ENCODE measurements at regions not wholly inside any gene's neighbourhood (a gene's known extent, or its start where the extent isn't known, plus 50 kb on each side); places are given as distances from the start of the nearest gene placed in this dataset.
"Not testable (repeated sequence)": the region's sequence is repeated elsewhere in the genome, so short reads cannot be mapped to it uniquely, and the experiment has no call there.

DNA sequence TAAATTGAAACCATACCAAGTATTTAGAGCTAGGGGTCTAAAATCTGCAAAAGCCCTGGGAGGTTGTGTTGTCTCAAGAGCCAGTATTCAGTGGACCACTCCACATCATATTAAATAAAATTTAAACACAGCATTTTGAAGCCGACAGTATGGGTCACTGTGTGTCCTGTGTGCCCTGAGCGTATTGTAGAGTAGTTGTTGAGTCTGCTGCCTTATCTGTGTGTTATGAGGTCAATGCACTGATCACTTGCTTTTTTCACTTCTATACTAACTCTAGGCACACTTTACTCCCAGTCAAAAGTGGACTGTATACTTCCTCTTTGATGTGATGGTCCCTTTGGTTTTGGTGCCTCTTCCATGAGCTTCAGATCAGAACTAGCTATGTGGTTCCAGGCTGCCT is 81.9 kb downstream of the PPIAL4C start:
- not testable (repeated sequence) for H3K36me3 ChIP-seq; H3K27ac ChIP-seq; H3K9me3 ChIP-seq; H3K27me3 ChIP-seq; DNase-seq (ENCODE audit: low spot score in 2 of 2); H3K4me1 ChIP-seq; H3K4me3 ChIP-seq
- WGBS, 2 donors, result 94 to 100% methylated on average over 2 of the region's 2 CpGs

- H3K9me3 ChIP-seq; H3K27me3 ChIP-seq; H3K4me1 ChIP-seq; H3K27ac ChIP-seq; H3K4me3 ChIP-seq; H3K36me3 ChIP-seq; DNase-seq (ENCODE audit: low spot score in 2 of 2): not testable (repeated sequence)
- 37 to 62% methylated on average over 4 of the region's 4 CpGs for WGBS, 2 donors
Measured at GRCh38 chr1:149673231-149673909, 89.7 kb downstream of the PPIAL4C start.

- not testable (repeated sequence) for DNase-seq (ENCODE audit: low spot score in 2 of 2); H3K4me3 ChIP-seq; H3K36me3 ChIP-seq; H3K27ac ChIP-seq; H3K27me3 ChIP-seq; H3K9me3 ChIP-seq; H3K4me1 ChIP-seq
- WGBS, 2 donors, result 98% methylated on average over 6 to 19 of the region's 23 CpGs
Measured at GRCh38 chr1:149674921-149675320, 91.3 kb downstream of the PPIAL4C start.

DNA sequence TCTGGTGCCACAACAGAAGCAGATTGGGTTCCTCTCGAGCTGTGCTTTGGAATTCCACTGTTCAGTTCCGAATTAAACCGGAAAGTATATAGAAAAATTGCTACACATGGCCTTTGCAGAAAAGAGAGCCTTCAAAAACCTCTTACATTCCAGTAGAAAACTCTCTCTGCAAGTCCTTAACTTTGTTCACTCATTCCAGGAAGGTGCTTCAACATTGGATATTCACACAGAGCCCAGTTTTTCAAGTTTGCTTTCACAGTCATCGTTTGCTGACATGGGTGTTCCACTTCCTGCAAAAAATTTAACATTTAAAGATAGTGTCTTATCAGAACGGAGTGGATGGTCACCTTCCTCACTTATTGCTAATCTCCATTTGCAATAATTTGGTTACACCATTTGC is 93.7 kb downstream of the PPIAL4C start:
- H3K27ac ChIP-seq; H3K27me3 ChIP-seq; H3K36me3 ChIP-seq; DNase-seq (ENCODE audit: low spot score in 2 of 2); H3K4me1 ChIP-seq; H3K9me3 ChIP-seq; H3K4me3 ChIP-seq: not testable (repeated sequence)
- 70 to 85% methylated on average over 4 to 5 of the region's 5 CpGs for WGBS, 2 donors

DNA sequence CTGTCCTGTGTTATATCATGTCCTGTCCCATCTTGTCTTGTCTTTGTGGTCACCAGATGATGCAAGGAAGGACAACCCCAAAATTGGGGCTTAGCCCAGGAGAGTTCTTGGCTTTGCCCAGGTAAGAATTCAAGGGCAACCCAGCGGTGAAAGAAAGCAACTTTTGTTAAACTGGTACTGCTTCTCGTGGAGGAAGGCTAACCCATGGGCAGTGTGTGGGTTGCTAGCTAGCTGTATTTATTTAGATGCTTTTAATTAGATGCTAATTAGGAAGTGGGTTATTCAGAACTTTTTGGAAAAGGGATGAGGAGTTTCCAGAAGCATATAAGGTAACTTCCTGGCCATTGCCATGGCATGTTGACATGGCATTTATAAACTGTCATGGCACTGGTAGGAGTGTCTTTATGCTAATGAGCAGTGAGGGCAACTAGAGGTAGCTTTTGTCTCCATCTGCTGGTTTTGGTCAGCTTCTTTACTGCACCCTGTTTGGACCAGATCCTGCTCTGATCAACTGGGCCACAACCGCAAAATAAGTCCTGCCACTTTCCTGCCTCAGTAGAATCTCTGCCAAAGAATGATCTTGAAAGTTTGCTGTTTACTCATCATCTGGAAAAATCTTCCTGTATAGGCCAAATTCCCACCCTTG is 95.8 kb upstream of the FCGR1A start:
- H3K4me1 ChIP-seq; DNase-seq (ENCODE audit: low spot score in 2 of 2); H3K27me3 ChIP-seq; H3K36me3 ChIP-seq; H3K4me3 ChIP-seq; H3K27ac ChIP-seq; H3K9me3 ChIP-seq: not testable (repeated sequence)
- WGBS, 2 donors, result 90 to 100% methylated on average over 1 to 2 of the region's 3 CpGs

DNA sequence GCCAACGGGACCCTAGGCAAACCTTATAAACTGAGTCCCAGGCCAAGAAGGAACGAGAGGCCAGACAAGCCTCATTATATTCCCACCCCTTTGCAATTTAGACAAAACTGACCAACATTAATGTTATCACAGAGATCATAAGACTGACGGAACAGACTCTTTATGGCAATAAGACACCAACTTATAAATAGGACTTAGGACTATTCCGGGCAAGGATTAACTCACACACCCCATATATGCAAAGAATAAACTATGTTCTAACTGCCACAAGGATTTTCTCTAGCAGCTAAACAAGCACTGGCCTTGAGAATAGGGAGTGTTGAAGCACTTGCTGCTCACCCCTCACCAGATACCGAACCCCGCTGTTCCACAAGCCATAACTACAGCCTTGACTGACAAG is 91.1 kb upstream of the FCGR1A start:
- not testable (repeated sequence) for H3K4me1 ChIP-seq; H3K27me3 ChIP-seq; H3K27ac ChIP-seq; H3K4me3 ChIP-seq; H3K36me3 ChIP-seq; DNase-seq (ENCODE audit: low spot score in 2 of 2); H3K9me3 ChIP-seq
- WGBS, 2 donors, result 86% methylated on average over 3 to 4 of the region's 6 CpGs

DNA sequence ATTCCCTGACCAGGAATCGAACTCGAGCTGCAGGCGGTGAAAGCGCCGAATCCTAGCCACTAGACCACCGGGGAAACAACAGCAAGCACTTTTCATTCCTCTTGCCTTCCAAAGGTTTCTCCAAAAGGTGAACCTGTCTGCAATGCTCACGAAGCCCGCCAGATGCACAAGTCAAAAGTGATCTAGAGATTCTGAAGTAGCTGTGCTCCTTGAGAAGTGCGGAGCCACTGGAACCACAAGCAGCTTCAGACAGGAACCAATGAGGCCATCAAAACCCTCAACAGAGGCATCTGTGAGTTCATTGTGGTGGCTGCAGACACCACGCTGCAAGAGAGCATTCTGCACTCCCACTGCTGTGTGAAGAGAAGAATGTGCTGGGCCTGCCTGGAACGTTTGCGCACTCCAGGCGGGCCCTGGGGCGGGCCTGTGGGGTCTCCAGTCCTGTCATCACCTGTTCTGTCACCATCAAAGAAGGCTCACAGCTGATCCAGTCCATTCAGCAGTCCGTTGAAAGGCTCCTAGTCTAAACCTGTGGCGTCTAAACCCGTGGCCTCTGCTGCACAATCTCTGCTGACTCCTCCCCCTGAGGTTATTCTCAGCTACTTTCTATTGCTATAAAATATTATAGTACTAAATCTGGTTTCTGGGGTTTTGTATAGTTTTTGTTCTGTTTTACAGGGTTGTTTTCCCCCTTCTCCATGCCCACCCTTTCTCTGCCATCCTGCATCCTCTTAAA is 89.5 kb upstream of the FCGR1A start:
- not testable (repeated sequence) for H3K4me3 ChIP-seq; H3K27me3 ChIP-seq; DNase-seq (ENCODE audit: low spot score in 2 of 2); H3K9me3 ChIP-seq; H3K36me3 ChIP-seq; H3K27ac ChIP-seq; H3K4me1 ChIP-seq
- 88% methylated on average over 9 of the region's 17 CpGs for WGBS, 2 donors

DNA sequence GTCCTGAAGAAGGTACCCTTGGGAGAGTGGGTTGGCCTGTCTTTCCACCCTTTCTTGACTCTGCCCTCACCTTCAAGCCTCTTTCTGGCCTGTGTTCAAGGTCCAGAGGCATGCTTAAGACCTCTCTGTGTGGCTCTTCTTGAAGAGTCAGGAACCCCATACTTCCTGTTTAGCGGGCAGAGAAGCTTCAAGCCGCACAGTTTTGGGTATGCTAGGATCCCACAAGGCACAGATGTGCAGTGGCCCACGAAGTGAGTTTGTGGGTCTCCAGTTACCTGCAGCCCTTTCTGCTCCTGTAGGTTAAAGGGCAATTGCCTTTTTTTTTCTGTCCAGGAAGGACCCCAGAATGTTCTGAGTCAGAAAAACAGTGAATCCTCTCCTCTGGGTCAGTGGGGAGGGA is 87.4 kb upstream of the FCGR1A start:
- DNase-seq (ENCODE audit: low spot score in 2 of 2); H3K36me3 ChIP-seq; H3K4me3 ChIP-seq; H3K9me3 ChIP-seq; H3K27ac ChIP-seq; H3K4me1 ChIP-seq; H3K27me3 ChIP-seq: not testable (repeated sequence)
- 81% methylated on average over 3 of the region's 3 CpGs; no CpG with 5 or more reads in 1 of the 2 donors for WGBS, 2 donors

DNA sequence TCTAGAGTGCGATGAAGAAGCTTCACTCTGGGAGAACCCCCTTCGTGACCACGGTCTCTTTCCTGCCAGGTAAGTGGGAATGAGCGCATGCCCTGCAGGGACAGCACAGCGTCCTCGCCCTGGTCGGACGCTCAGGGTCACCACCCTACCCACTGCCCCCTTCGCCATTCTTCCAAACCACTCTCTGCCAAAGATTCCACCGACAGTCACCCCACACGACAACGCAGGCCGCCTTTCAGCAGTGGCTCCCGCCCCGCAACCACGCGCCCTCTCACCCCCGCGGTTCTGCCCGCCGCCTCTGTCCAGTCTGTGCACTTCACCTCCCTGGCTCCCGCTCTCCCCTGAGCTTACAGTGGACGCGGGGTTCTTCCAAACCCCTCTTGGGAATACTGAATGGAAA is 82.3 kb upstream of the FCGR1A start:
- not testable (repeated sequence) for DNase-seq (ENCODE audit: low spot score in 2 of 2); H3K4me1 ChIP-seq; H3K4me3 ChIP-seq; H3K9me3 ChIP-seq; H3K27me3 ChIP-seq; H3K36me3 ChIP-seq; H3K27ac ChIP-seq
- 3% methylated on average over 10 of the region's 24 CpGs; no CpG with 5 or more reads in 1 of the 2 donors for WGBS, 2 donors

DNA sequence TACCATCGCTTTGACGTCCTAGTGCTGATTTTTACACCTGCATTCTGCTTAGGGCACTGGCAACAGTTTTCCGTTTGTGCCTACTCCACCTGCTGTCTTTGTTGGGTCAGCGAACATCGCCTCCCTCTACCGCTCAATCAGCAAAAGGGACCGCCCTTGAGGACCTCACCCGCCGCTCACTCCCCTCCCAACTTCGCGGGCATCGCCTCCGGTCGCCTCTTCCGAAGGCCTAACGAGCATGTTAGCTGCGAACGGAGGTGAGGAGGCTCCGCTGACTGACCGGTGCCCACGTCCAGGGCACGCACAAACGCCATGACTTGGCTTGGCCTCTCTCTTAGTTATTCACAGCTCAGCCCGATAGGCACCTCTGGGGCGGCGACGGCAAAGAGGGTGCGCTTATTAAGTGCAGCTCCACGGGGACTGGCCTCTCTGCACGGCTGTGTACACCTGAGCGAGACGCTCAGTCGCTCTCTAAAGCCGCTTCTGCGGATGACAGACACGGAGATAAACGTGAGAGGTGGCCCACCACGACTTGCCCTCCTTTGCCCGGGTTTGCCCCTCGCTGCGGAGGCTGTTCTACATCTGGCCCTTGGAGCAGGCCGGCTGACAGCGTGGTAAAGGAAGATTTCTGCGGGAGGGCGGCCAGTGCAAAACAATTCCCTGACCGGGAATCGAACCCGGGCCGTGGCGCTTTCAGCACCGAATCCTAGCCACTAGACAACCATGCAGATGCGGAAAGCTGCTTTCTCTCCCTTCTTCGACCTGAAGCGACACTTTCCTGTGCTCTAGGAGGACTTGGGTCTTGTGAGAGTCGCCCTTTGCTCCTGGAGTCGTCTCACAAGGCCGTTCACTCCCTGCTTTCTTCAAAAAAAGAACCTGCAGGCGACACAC is 81.6 kb upstream of the FCGR1A start:
- not testable (repeated sequence) for DNase-seq (ENCODE audit: low spot score in 2 of 2); H3K27ac ChIP-seq; H3K4me1 ChIP-seq; H3K4me3 ChIP-seq; H3K9me3 ChIP-seq; H3K36me3 ChIP-seq; H3K27me3 ChIP-seq
- no CpG with 5 or more reads among the region's 58 CpGs for WGBS, 2 donors
